GM12878 (cell line): ENCODE measurements at regions not wholly inside any gene's neighbourhood (a gene's known extent, or its start where the extent isn't known, plus 50 kb on each side); places are given as distances from the start of the nearest gene placed in this dataset.

Source experiments
- ATAC-seq: fragments of 200-7000 bp; cut with Tn5 transposase; 3 replicates; pipeline ENCODE4 v1.9.1; 2020; ENCODE audit warnings: mild to moderate bottlenecking, moderate library complexity
- BruUV-seq: library from RNA; stranded (reverse); fragments of 400-500 nt; replicated peaks from 2 replicates; lab custom pipeline; 2021; lab: Mats Ljungman, UMichigan
- CTCF ChIA-PET: fragments of 300-600 bp; sonication (Branson Sonifier 250); formaldehyde crosslinking; extraction: SDS; loops from one replicate; lab custom pipeline; 2021; ENCODE audit warnings: inconsistent platforms; lab: Yijun Ruan, JAX
- POLR2A ChIA-PET: fragments of 350-600 bp; formaldehyde crosslinking; extraction: SDS; loops from one replicate; lab custom pipeline; 2021; ENCODE audit warnings: inconsistent platforms; lab: Charles Lee
- RAD21 ChIA-PET: fragments of 300-600 bp; sonication (Branson Sonifier 250); formaldehyde crosslinking; loops from one replicate; lab custom pipeline; 2023; ENCODE audit warnings: antibody characterized with exemption; ENCODE audit not compliant: unreplicated experiment; lab: Charles Lee
- SMC1A ChIA-PET: fragments of 300-600 bp; sonication (Branson Sonifier 250); formaldehyde crosslinking; loops from one replicate; lab custom pipeline; 2023; ENCODE audit not compliant: unreplicated experiment, uncharacterized antibody; lab: Charles Lee
- DNase-seq: peaks from one replicate; pipeline ENCODE4 v3.0.0-alpha.2; 2011; ENCODE audit warnings: low read depth, low spot score
- FAIRE-seq: peaks from 3 replicates; lab custom pipeline; 2011; peaks lifted over from hg19 to GRCh38; lab: Jason Lieb, UNC
- H2AFZ ChIP-seq: 2 replicates; pipeline ENCODE4 v1.6.0; 2011; ENCODE audit warnings: low read depth, low read length, control low read depth; ENCODE audit not compliant: control insufficient read depth
- H3K27ac ChIP-seq: 2 replicates; pipeline ENCODE4 v1.5.1; 2011; ENCODE audit warnings: control low read depth; ENCODE audit not compliant: control insufficient read depth, insufficient read depth
- H3K27me3 ChIP-seq, 2 experiments: replicated peaks in 1 of 2; 2 replicates each; pipeline versions ENCODE4 v1.6.0 to v1.6.1; 2011; ENCODE audit warnings: low read length in 1 of 2; ENCODE audit not compliant: control insufficient read depth in 2 of 2, insufficient read depth in 2 of 2
- H3K36me3 ChIP-seq, 2 experiments: 2 replicates each; pipeline ENCODE4 v1.5.1; 2011; ENCODE audit warnings: low read length in 1 of 2; ENCODE audit not compliant: control insufficient read depth in 2 of 2, insufficient read depth in 2 of 2
- H3K4me1 ChIP-seq: 2 replicates; pipeline ENCODE4 v1.6.1; 2011; ENCODE audit warnings: mild to moderate bottlenecking, low read length, moderate library complexity, mixed read lengths; ENCODE audit not compliant: control insufficient read depth, insufficient read depth
- H3K4me2 ChIP-seq: 2 replicates; pipeline ENCODE4 v1.6.0; 2011; ENCODE audit warnings: control low read depth; ENCODE audit not compliant: control insufficient read depth, insufficient read depth
- H3K4me3 ChIP-seq: fragments of 200-600 bp; sonication (generic); 2 replicates; pipeline ENCODE4 v1.5.1; 2016
- H3K79me2 ChIP-seq: 2 replicates; pipeline ENCODE4 v1.6.0; 2011; ENCODE audit warnings: low read length; ENCODE audit not compliant: control insufficient read depth, insufficient read depth
- H3K9ac ChIP-seq: 2 replicates; pipeline ENCODE4 v1.8.0; 2011; ENCODE audit warnings: low read length, control low read depth, mixed read lengths; ENCODE audit not compliant: control insufficient read depth, insufficient read depth
- H3K9me3 ChIP-seq: replicated peaks from 3 replicates; pipeline ENCODE4 v1.5.1; 2011; ENCODE audit warnings: mild to moderate bottlenecking, low read length; ENCODE audit not compliant: control insufficient read depth, insufficient read depth
- H4K20me1 ChIP-seq: 2 replicates; pipeline ENCODE4 v1.6.0; 2011; ENCODE audit not compliant: control insufficient read depth, insufficient read depth
- BACH1 ChIP-seq: fragments of 450-650 bp; IDR thresholded peaks from 2 replicates; pipeline ENCODE4 v1.6.1; 2017; ENCODE audit warnings: mild to moderate bottlenecking, borderline replicate concordance
- FOS ChIP-seq: IDR thresholded peaks from 3 replicates; pipeline ENCODE4 v1.6.1; 2011; ENCODE audit warnings: borderline replicate concordance; ENCODE audit not compliant: insufficient read length; ENCODE audit errors: extremely low read depth
- GABPA ChIP-seq: IDR thresholded peaks from 2 replicates; pipeline ENCODE4 v1.6.1; 2014; ENCODE audit warnings: antibody characterized with exemption, low read depth, mild to moderate bottlenecking, inconsistent platforms
- KLF5 ChIP-seq: fragments of 450-650 bp; IDR thresholded peaks from 2 replicates; pipeline ENCODE4 v1.6.1; 2014; ENCODE audit warnings: mild to moderate bottlenecking; ENCODE audit not compliant: partially characterized antibody
- MEF2B ChIP-seq: fragments of 450-650 bp; IDR thresholded peaks from 2 replicates; pipeline ENCODE4 v1.6.1; 2018; ENCODE audit warnings: mild to moderate bottlenecking, moderate library complexity; ENCODE audit not compliant: partially characterized antibody, poor library complexity, severe bottlenecking
- MYB ChIP-seq: fragments of 150-350 bp; IDR thresholded peaks from 2 replicates; pipeline ENCODE4 v1.6.1; 2014; ENCODE audit warnings: mild to moderate bottlenecking, low read depth, low read length, borderline replicate concordance
- PAX5 ChIP-seq: IDR thresholded peaks from 2 replicates; pipeline ENCODE4 v1.6.1; 2011; ENCODE audit warnings: low read depth, low read length, borderline replicate concordance
- SMAD1 ChIP-seq: fragments of 450-650 bp; IDR thresholded peaks from 2 replicates; pipeline ENCODE4 v1.6.1; 2018; ENCODE audit warnings: mild to moderate bottlenecking, low read depth; ENCODE audit not compliant: partially characterized antibody
- ZBED1 ChIP-seq: IDR thresholded peaks from 2 replicates; pipeline ENCODE4 v1.6.1; 2016; ENCODE audit warnings: borderline replicate concordance
- WGBS: methylation state at CpG from one replicate; pipeline ENCODE4 v1.1.6; 2016; ENCODE audit warnings: low lambda C conversion rate; ENCODE audit not compliant: insufficient replicate concordance, insufficient coverage; ENCODE audit errors: missing lambda C conversion rate; 5-methylcytosine and 5-hydroxymethylcytosine counted together
- in situ Hi-C: fragments of 300-500 bp; cut with MboI; formaldehyde crosslinking; loops from 9 replicates; pipeline ENCODE4 v1.14.3; 2018; ENCODE audit warnings: mixed read lengths
- intact Hi-C: fragments of 100-400 bp; cut with micrococcal nuclease; formaldehyde crosslinking; loops from one replicate; pipeline ENCODE4 v1.14.2; 2022; ENCODE audit not compliant: unreplicated experiment

- TF ChIP-seq KLF5 (no peak), BACH1 (no peak)
Observed at GRCh38 chr4:13986548-13986947, 359.0 kb upstream of the BOD1L1 start (continued).

- FAIRE-seq (no peak), DNase-seq (no peak), ATAC-seq (no peak)
- 46% methylated on average over 11 of the region's 11 CpGs for WGBS
- RAD21 ChIA-PET, result no interaction called here
- Histone ChIP-seq H3K4me2 (no peak overlapping the region), H3K4me1 (no peaks in the 10 kb centered on the region), H3K9ac (no peak overlapping the region), H3K9me3 (no peaks in the 10 kb centered on the region), H4K20me1 (no peaks in the 10 kb centered on the region), H3K27me3 (no peaks in the 10 kb centered on the region), H3K79me2 (no peaks in the 10 kb centered on the region), H2AFZ (no peak overlapping the region), H3K4me3 (no peak overlapping the region), H3K27ac (no peak overlapping the region), H3K36me3 (no peaks in the 10 kb centered on the region)
- no TSS peak for BruUV-seq
- SMC1A ChIA-PET, result interaction anchor here (0.9 kb wide), 1 partner anchor 254 kb away, joined by 3 read pairs; no protein-coding TSS in a partner anchor
- intact Hi-C loops (no loop called here), in situ Hi-C loops (no loop called here)
- CTCF ChIA-PET, result no interaction called here
- POLR2A ChIA-PET, result no interaction called here
- no peak for TF ChIP-seq GABPA
- TF ChIP-seq SMAD1, result no peak
- no peak for TF ChIP-seq ZBED1
- TF ChIP-seq MYB, result no peak
- no peak for TF ChIP-seq FOS
- no peak for TF ChIP-seq MEF2B
- TF ChIP-seq PAX5, result no peak
Observed at GRCh38 chr4:13988353-13989305, 361.1 kb upstream of the BOD1L1 start.
